ENCODE measurements at regions not wholly inside any gene's neighbourhood (a gene's known extent, or its start where the extent isn't known, plus 50 kb on each side); places are given as distances from the start of the nearest gene placed in this dataset.

- TF ChIP-seq CTCF (IDR thresholded peaks at IDR 0.05), result no peak
- TF ChIP-seq POLR2A (IDR thresholded peaks at IDR 0.05), result no peak
Measured at GRCh38 chr1:242826701-242827336, 302.3 kb upstream of the PLD5 start.

Data from Peyer's patch (tissue), 4 donors.